ENCODE measurements at regions not wholly inside any gene's neighbourhood (a gene's known extent, or its start where the extent isn't known, plus 50 kb on each side); places are given as distances from the start of the nearest gene placed in this dataset.

DNA sequence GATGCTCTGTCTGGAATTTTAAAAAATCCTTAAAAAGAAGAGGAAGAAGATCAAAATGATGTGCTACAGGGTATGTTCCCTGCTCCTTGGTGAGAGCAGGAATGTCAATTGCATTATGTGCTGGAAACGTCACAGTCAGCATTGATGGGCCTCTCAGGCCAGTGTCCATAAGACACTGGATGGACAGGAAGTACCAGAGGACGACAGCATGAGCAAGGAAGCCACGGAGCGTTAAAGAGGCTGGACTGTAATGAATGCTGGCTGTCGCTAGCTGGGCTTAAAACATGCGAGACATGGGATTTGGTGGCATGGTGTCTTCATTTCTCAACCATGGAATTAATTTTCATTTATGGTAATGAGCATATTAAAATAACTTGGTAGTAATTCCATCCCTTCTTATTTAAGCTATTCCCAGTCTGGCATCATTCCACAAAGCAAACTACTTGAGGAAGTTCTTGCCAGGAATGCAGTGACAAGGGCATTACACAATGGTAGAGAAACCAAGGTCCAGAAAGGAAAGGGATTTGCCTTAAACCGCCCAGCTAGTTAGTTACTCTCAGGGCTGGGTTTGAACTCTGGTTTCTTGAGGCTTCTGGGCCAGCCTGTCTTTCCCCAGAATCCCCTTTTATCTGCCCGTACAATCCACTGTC is 166.6 kb upstream of the SOX4 start:
- Histone ChIP-seq H3K4me3 (ENCODE audit: low read length) (no peak overlapping the region), H3K9ac (ENCODE audit: low read length) (no peak overlapping the region), H3K27me3 (ENCODE audit: low read length) (no peaks in the 10 kb centered on the region), H3K4me2 (ENCODE audit: low read length) (no peak overlapping the region), H4K20me1 (ENCODE audit: low read length) (no peaks in the 10 kb centered on the region), H3K27ac (ENCODE audit: low read length) (no peak overlapping the region), H3K4me1 (ENCODE audit: insufficient read depth, low read length) (no peaks in the 10 kb centered on the region), H3K36me3 (ENCODE audit: low read depth, low read length) (no peaks in the 10 kb centered on the region), H3F3A (ENCODE audit: low read length, unreplicated experiment) (no peaks in the 10 kb centered on the region), H3K79me2 (ENCODE audit: low read length) (no peaks in the 10 kb centered on the region), H3K9me2 (replicated peaks; ENCODE audit: low read length) (no peaks in the 10 kb centered on the region), H3K9me3 (ENCODE audit: low read length) (no peaks in the 10 kb centered on the region), H2AFZ (ENCODE audit: low read length) (no peak overlapping the region)
- DNase-seq (peak; percentile 29), ATAC-seq (no peak)
- TF ChIP-seq EZH2 (IDR thresholded peaks at IDR 0.05; ENCODE audit: low read length, unreplicated experiment) = no peak
- TF ChIP-seq, protein P1, sequence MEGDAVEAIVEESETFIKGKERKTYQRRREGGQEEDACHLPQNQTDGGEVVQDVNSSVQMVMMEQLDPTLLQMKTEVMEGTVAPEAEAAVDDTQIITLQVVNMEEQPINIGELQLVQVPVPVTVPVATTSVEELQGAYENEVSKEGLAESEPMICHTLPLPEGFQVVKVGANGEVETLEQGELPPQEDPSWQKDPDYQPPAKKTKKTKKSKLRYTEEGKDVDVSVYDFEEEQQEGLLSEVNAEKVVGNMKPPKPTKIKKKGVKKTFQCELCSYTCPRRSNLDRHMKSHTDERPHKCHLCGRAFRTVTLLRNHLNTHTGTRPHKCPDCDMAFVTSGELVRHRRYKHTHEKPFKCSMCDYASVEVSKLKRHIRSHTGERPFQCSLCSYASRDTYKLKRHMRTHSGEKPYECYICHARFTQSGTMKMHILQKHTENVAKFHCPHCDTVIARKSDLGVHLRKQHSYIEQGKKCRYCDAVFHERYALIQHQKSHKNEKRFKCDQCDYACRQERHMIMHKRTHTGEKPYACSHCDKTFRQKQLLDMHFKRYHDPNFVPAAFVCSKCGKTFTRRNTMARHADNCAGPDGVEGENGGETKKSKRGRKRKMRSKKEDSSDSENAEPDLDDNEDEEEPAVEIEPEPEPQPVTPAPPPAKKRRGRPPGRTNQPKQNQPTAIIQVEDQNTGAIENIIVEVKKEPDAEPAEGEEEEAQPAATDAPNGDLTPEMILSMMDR (conservative IDR thresholded peaks at IDR 0.05; ENCODE audit: low read depth, low read length) = no peak
- no peak for TF ChIP-seq EZH2phosphoT487 (IDR thresholded peaks at IDR 0.05; ENCODE audit: borderline replicate concordance, low read length)
- intact Hi-C loops (cut with micrococcal nuclease) = no loop called here
- no TSS peak for BruUV-seq (replicated peaks)
- CTCF ChIA-PET = no interaction called here
- POLR2A ChIA-PET (ENCODE audit: unreplicated experiment) = no interaction called here

- Histone ChIP-seq H3F3A (ENCODE audit: low read length, unreplicated experiment) (no peaks in the 10 kb centered on the region), H3K36me3 (ENCODE audit: low read depth, low read length) (no peaks in the 10 kb centered on the region), H3K9me2 (replicated peaks; ENCODE audit: low read length) (no peaks in the 10 kb centered on the region), H3K4me1 (ENCODE audit: insufficient read depth, low read length) (no peaks in the 10 kb centered on the region), H4K20me1 (ENCODE audit: low read length) (no peaks in the 10 kb centered on the region), H3K9me3 (ENCODE audit: low read length) (no peaks in the 10 kb centered on the region), H3K27me3 (ENCODE audit: low read length) (no peaks in the 10 kb centered on the region), H3K9ac (ENCODE audit: low read length) (no peak overlapping the region), H3K4me2 (ENCODE audit: low read length) (no peak overlapping the region), H3K4me3 (ENCODE audit: low read length) (no peak overlapping the region), H3K79me2 (ENCODE audit: low read length) (no peaks in the 10 kb centered on the region), H2AFZ (ENCODE audit: low read length) (no peak overlapping the region), H3K27ac (ENCODE audit: low read length) (no peak overlapping the region)
- TF ChIP-seq EZH2 (IDR thresholded peaks at IDR 0.05; ENCODE audit: low read length, unreplicated experiment) (no peak), EZH2phosphoT487 (IDR thresholded peaks at IDR 0.05; ENCODE audit: borderline replicate concordance, low read length) (no peak)
- TF ChIP-seq, protein P1 (conservative IDR thresholded peaks at IDR 0.05; ENCODE audit: low read depth, low read length) = no peak
- no TSS peak for BruUV-seq (replicated peaks)
- ATAC-seq (no peak), DNase-seq (no peak)
- ChIA-PET POLR2A (ENCODE audit: unreplicated experiment) (no interaction called here), CTCF (no interaction called here)
- intact Hi-C loops (cut with micrococcal nuclease) = no loop called here
Measured at GRCh38 chr6:21429291-21429690, 164.3 kb upstream of the SOX4 start.

- POLR2A ChIA-PET (ENCODE audit: unreplicated experiment) = no interaction called here
- Histone ChIP-seq H3K27me3 (ENCODE audit: low read length) (no peaks in the 10 kb centered on the region), H3K9me2 (replicated peaks; ENCODE audit: low read length) (no peaks in the 10 kb centered on the region), H3K36me3 (ENCODE audit: low read depth, low read length) (no peaks in the 10 kb centered on the region), H3F3A (ENCODE audit: low read length, unreplicated experiment) (no peaks in the 10 kb centered on the region), H3K4me3 (ENCODE audit: low read length) (no peak overlapping the region), H3K9me3 (ENCODE audit: low read length) (no peaks in the 10 kb centered on the region), H3K4me1 (ENCODE audit: insufficient read depth, low read length) (no peaks in the 10 kb centered on the region), H3K27ac (ENCODE audit: low read length) (no peak overlapping the region), H3K4me2 (ENCODE audit: low read length) (no peak overlapping the region), H3K79me2 (ENCODE audit: low read length) (no peaks in the 10 kb centered on the region), H2AFZ (ENCODE audit: low read length) (no peak overlapping the region), H3K9ac (ENCODE audit: low read length) (no peak overlapping the region), H4K20me1 (ENCODE audit: low read length) (no peaks in the 10 kb centered on the region)
- CTCF ChIA-PET = no interaction called here
- TF ChIP-seq EZH2phosphoT487 (IDR thresholded peaks at IDR 0.05; ENCODE audit: borderline replicate concordance, low read length) = no peak
- TF ChIP-seq EZH2 (IDR thresholded peaks at IDR 0.05; ENCODE audit: low read length, unreplicated experiment) = no peak
- TF ChIP-seq, protein P1 (conservative IDR thresholded peaks at IDR 0.05; ENCODE audit: low read depth, low read length) = no peak
- intact Hi-C loops (cut with micrococcal nuclease) = no loop called here
- BruUV-seq (replicated peaks) = no TSS peak
- ATAC-seq = no peak
- DNase-seq = no peak
Measured at GRCh38 chr6:21431526-21431925, 162.0 kb upstream of the SOX4 start.
